22Rv1 (cell line): ENCODE measurements at regions not wholly inside any gene's neighbourhood (a gene's known extent, or its start where the extent isn't known, plus 50 kb on each side); places are given as distances from the start of the nearest gene placed in this dataset.

ENCODE experiments used
- ZFX ChIP-seq: fragments of 450-650 bp; IDR thresholded peaks from 2 replicates; pipeline ENCODE4 v1.6.1; 2017; ENCODE audit warnings: antibody characterized with exemption, borderline replicate concordance
- TF ChIP-seq, protein P1 (sequence below): fragments of 450-650 bp; IDR thresholded peaks from 2 replicates; pipeline ENCODE4 v1.5.1; 2017; ENCODE audit warnings: mild to moderate bottlenecking

DNA sequence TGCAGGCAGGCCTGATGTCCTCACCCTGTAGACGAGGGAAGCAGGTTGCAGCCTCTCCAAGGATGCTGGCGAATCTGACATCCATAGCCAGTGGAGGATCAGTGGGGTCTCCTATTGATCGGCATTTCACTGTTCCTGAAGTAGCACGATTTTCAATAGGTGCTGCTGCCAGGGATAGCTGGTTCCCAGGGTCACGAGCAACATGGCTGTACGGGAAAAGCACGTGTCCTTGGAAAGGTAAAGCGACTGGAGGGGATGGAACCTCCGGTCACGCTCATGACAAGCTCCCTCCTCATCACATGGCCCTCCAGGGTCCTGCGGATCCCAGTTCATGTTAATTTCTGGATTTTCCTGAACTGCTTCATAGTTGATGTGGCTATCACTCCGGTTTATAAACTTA, 373.7 kb upstream of the SMIM21 start:
- TF ChIP-seq, protein P1, sequence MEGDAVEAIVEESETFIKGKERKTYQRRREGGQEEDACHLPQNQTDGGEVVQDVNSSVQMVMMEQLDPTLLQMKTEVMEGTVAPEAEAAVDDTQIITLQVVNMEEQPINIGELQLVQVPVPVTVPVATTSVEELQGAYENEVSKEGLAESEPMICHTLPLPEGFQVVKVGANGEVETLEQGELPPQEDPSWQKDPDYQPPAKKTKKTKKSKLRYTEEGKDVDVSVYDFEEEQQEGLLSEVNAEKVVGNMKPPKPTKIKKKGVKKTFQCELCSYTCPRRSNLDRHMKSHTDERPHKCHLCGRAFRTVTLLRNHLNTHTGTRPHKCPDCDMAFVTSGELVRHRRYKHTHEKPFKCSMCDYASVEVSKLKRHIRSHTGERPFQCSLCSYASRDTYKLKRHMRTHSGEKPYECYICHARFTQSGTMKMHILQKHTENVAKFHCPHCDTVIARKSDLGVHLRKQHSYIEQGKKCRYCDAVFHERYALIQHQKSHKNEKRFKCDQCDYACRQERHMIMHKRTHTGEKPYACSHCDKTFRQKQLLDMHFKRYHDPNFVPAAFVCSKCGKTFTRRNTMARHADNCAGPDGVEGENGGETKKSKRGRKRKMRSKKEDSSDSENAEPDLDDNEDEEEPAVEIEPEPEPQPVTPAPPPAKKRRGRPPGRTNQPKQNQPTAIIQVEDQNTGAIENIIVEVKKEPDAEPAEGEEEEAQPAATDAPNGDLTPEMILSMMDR: no peak
- no peak for TF ChIP-seq ZFX
